Neural cell (in vitro differentiated cells): ENCODE measurements at regions not wholly inside any gene's neighbourhood (a gene's known extent, or its start where the extent isn't known, plus 50 kb on each side); places are given as distances from the start of the nearest gene placed in this dataset.
"Not testable (repeated sequence)": the region's sequence is repeated elsewhere in the genome, so short reads cannot be mapped to it uniquely, and the experiment has no call there.

ENCODE experiments used
- H2AFZ ChIP-seq: fragments of 200-600, 300-800 bp; sonication (generic), shearing (Covaris generic); 2 replicates; pipeline ENCODE4 v1.6.0; 2014; ENCODE audit warnings: low read depth, mild to moderate bottlenecking, antibody characterized with exemption, low read length, moderate library complexity
- H3F3A ChIP-seq: fragments of 200-600 bp; shearing (Covaris generic); 2 replicates; pipeline ENCODE4 v1.6.1; 2016; ENCODE audit warnings: mild to moderate bottlenecking, moderate library complexity, mixed read lengths, antibody characterized with exemption, low read length; ENCODE audit not compliant: insufficient read depth, poor library complexity, severe bottlenecking
- H3K27ac ChIP-seq: fragments of 200-600, 300-800 bp; sonication (generic), shearing (Covaris generic); 2 replicates; pipeline ENCODE4 v1.5.1; 2014; ENCODE audit warnings: mild to moderate bottlenecking, low read length, moderate library complexity
- H3K27me3 ChIP-seq: fragments of 300-800, 200-600 bp; sonication (generic), shearing (Covaris generic); 2 replicates; pipeline ENCODE4 v1.6.0; 2014; ENCODE audit warnings: mild to moderate bottlenecking, low read depth, low read length, moderate library complexity; ENCODE audit not compliant: insufficient read depth
- H3K36me3 ChIP-seq: fragments of 300-800, 200-600 bp; sonication (generic), shearing (Covaris generic); 2 replicates; pipeline ENCODE4 v1.5.1; 2014; ENCODE audit warnings: mild to moderate bottlenecking, antibody characterized with exemption, low read length, moderate library complexity; ENCODE audit not compliant: insufficient read depth
- H3K4me2 ChIP-seq: fragments of 300-800, 200-600 bp; sonication (generic), shearing (Covaris generic); 2 replicates; pipeline ENCODE4 v1.6.0; 2014; ENCODE audit warnings: mild to moderate bottlenecking, low read length
- H3K4me3 ChIP-seq: fragments of 300-800, 200-600 bp; sonication (generic), shearing (Covaris generic); 2 replicates; pipeline ENCODE4 v1.5.1; 2014; ENCODE audit warnings: mild to moderate bottlenecking, low read length, moderate library complexity
- H3K79me2 ChIP-seq: fragments of 200-600 bp; shearing (Covaris generic); replicated peaks from 2 replicates; pipeline ENCODE4 v1.6.0; 2014; ENCODE audit warnings: mild to moderate bottlenecking, low read length, moderate library complexity; ENCODE audit not compliant: insufficient read depth
- H3K9ac ChIP-seq: fragments of 300-800, 200-600 bp; sonication (generic), shearing (Covaris generic); 2 replicates; pipeline ENCODE4 v1.6.1; 2016; ENCODE audit warnings: mild to moderate bottlenecking, low read length, mixed read lengths
- H3K9me2 ChIP-seq: fragments of 200-600 bp; shearing (Covaris generic); 2 replicates; pipeline ENCODE4 v1.6.1; 2016; ENCODE audit warnings: mild to moderate bottlenecking, low read length, mixed read lengths; ENCODE audit not compliant: insufficient read depth
- H3K9me3 ChIP-seq: fragments of 200-600, 300-800 bp; sonication (generic), shearing (Covaris generic); 2 replicates; pipeline ENCODE4 v1.6.1; 2016; ENCODE audit warnings: mild to moderate bottlenecking, mixed run types, low read length, moderate library complexity, mixed read lengths
- H4K20me1 ChIP-seq: fragments of 200-600 bp; shearing (Covaris generic); 2 replicates; pipeline ENCODE4 v1.6.1; 2016; ENCODE audit warnings: mild to moderate bottlenecking, mixed run types; ENCODE audit not compliant: insufficient read depth

DNA sequence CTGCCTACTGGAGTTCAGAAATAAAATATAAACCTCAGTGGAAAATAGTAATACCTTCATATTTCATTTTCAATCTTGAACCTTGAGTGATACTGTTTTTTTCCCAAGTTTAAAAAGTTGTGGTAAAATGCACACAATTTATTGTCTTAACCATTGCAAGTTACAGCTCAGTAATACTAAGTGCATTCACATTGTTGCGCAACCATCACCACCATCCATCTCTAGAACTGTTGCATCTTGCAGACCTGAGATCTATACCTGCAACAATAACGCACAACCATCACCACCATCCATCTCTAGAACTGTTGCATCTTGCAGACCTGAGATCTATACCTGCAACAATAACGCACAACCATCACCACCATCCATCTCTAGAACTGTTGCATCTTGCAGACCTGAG, 162.6 kb upstream of the PLGLB1 start:
- H3K27ac ChIP-seq, H3K4me2 ChIP-seq, H3F3A ChIP-seq, H3K36me3 ChIP-seq, H3K9ac ChIP-seq, H2AFZ ChIP-seq, H4K20me1 ChIP-seq, H3K9me2 ChIP-seq, H3K4me3 ChIP-seq, H3K27me3 ChIP-seq, H3K9me3 ChIP-seq, H3K79me2 ChIP-seq: not testable (repeated sequence)

- not testable (repeated sequence) for H3F3A ChIP-seq, H3K9me2 ChIP-seq, H2AFZ ChIP-seq, H3K27ac ChIP-seq, H3K9ac ChIP-seq, H3K4me2 ChIP-seq, H3K9me3 ChIP-seq, H3K79me2 ChIP-seq, H3K27me3 ChIP-seq, H3K36me3 ChIP-seq, H3K4me3 ChIP-seq, H4K20me1 ChIP-seq
Observed at GRCh38 chr2:87189214-87189613, 167.6 kb upstream of the PLGLB1 start.

GRCh38 chr2:87193336-87193735, 171.7 kb upstream of the PLGLB1 start:
- H4K20me1 ChIP-seq, H3K9ac ChIP-seq, H3K27ac ChIP-seq, H3F3A ChIP-seq, H3K36me3 ChIP-seq, H3K9me2 ChIP-seq, H2AFZ ChIP-seq, H3K27me3 ChIP-seq, H3K79me2 ChIP-seq, H3K9me3 ChIP-seq, H3K4me2 ChIP-seq, H3K4me3 ChIP-seq: not testable (repeated sequence)

GRCh38 chr2:87194254-87194999, 172.8 kb upstream of the PLGLB1 start:
- H3K36me3 ChIP-seq, H3K4me3 ChIP-seq, H4K20me1 ChIP-seq, H3K27me3 ChIP-seq, H3F3A ChIP-seq, H3K4me2 ChIP-seq, H3K9me2 ChIP-seq, H3K79me2 ChIP-seq, H2AFZ ChIP-seq, H3K9ac ChIP-seq, H3K9me3 ChIP-seq, H3K27ac ChIP-seq: not testable (repeated sequence)

GRCh38 chr2:87196720-87197388, 175.2 kb upstream of the PLGLB1 start:
- not testable (repeated sequence) for H4K20me1 ChIP-seq, H3K4me2 ChIP-seq, H3K79me2 ChIP-seq, H3K36me3 ChIP-seq, H3K4me3 ChIP-seq, H3K27ac ChIP-seq, H2AFZ ChIP-seq, H3K9ac ChIP-seq, H3K9me2 ChIP-seq, H3K9me3 ChIP-seq, H3K27me3 ChIP-seq, H3F3A ChIP-seq

- not testable (repeated sequence) for H3K79me2 ChIP-seq, H3K9ac ChIP-seq, H2AFZ ChIP-seq, H3K9me3 ChIP-seq, H3K4me2 ChIP-seq, H3K36me3 ChIP-seq, H3K27ac ChIP-seq, H3K4me3 ChIP-seq, H3K27me3 ChIP-seq, H3K9me2 ChIP-seq, H4K20me1 ChIP-seq, H3F3A ChIP-seq
Observed at GRCh38 chr2:87198422-87198821, 176.8 kb upstream of the PLGLB1 start.

DNA sequence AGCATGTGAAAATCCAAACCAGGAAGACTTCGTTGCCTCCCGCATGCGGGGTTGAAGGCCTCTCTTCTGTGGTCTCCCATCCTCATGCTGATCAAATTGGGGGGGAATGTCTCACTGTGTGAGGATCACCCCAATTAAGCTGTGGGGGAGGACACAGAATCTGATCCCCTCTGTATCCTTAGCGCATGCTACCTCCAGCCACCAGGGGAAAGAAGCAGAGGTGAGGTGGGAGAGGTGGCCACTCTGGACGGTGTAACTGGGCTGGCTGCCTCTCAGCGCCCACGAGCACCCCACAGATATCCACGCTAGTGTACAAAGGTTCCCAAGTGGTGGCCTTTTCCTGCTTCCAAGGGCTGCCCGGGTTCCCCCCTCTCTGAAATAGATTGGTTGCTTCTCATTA, 177.6 kb upstream of the PLGLB1 start:
- H3K9me3 ChIP-seq, H3F3A ChIP-seq, H3K79me2 ChIP-seq, H3K9me2 ChIP-seq, H3K27me3 ChIP-seq, H3K27ac ChIP-seq, H2AFZ ChIP-seq, H3K4me2 ChIP-seq, H3K9ac ChIP-seq, H4K20me1 ChIP-seq, H3K4me3 ChIP-seq, H3K36me3 ChIP-seq: not testable (repeated sequence)

GRCh38 chr2:87204569-87205147, 183.0 kb upstream of the PLGLB1 start:
- not testable (repeated sequence) for H3K9me2 ChIP-seq, H3K27ac ChIP-seq, H3K79me2 ChIP-seq, H3K27me3 ChIP-seq, H3K4me2 ChIP-seq, H3K9ac ChIP-seq, H3F3A ChIP-seq, H3K4me3 ChIP-seq, H3K36me3 ChIP-seq, H4K20me1 ChIP-seq, H2AFZ ChIP-seq, H3K9me3 ChIP-seq
